HepG2 (cell line): ENCODE measurements at regions not wholly inside any gene's neighbourhood (a gene's known extent, or its start where the extent isn't known, plus 50 kb on each side); places are given as distances from the start of the nearest gene placed in this dataset.

Experiments
- ATAC-seq: fragments of 200-7000 bp; cut with Tn5 transposase; 3 replicates; pipeline ENCODE4 v1.9.1; 2020; ENCODE audit warnings: mild to moderate bottlenecking, moderate library complexity
- BruUV-seq: library from RNA; stranded (reverse); fragments of 400-500 nt; replicated peaks from 2 replicates; lab custom pipeline; 2021; lab: Mats Ljungman, UMichigan
- CTCF ChIA-PET: fragments of 300-600 bp; formaldehyde crosslinking; extraction: SDS; loops from one replicate; lab custom pipeline; 2021; ENCODE audit warnings: low total read pairs, inconsistent platforms, low intra/inter-chr PET ratio; lab: Yijun Ruan, JAX
- POLR2A ChIA-PET: fragments of 350-600 bp; sonication (Branson Sonifier 250); formaldehyde crosslinking; loops from one replicate; lab custom pipeline; 2020; ENCODE audit warnings: antibody characterized with exemption, inconsistent platforms; lab: Yijun Ruan, JAX
- DNase-seq: peaks from one replicate; pipeline ENCODE4 v3.0.0-alpha.2; 2015; ENCODE audit warnings: low spot score
- FAIRE-seq: peaks from 3 replicates; lab custom pipeline; 2011; peaks lifted over from hg19 to GRCh38; lab: Jason Lieb, UNC
- H2AFZ ChIP-seq: one replicate; pipeline ENCODE4 v1.6.1; 2011; ENCODE audit warnings: low read length, inconsistent platforms
- H3K27ac ChIP-seq: fragments of 300-600 bp; 3 replicates; pipeline ENCODE4 v1.8.0; 2011; ENCODE audit warnings: mixed run types, mild to moderate bottlenecking, mixed read lengths, low read length, inconsistent platforms; ENCODE audit not compliant: insufficient read depth; ENCODE audit errors: extremely low read length
- H3K27me3 ChIP-seq, 2 experiments: fragments of 200-600 bp in 1 of 2; 2 replicates in 1 of 2; 3 replicates in 1 of 2; pipeline versions ENCODE4 v1.6.0 to v1.8.0; 2011; ENCODE audit warnings: low read length in 2 of 2, mild to moderate bottlenecking in 2 of 2, moderate library complexity in 2 of 2, inconsistent platforms in 1 of 2; ENCODE audit not compliant: insufficient read depth in 2 of 2, control insufficient read depth in 1 of 2
- H3K36me3 ChIP-seq, 2 experiments: fragments of 200-600 bp in 1 of 2; replicated peaks in 1 of 2; 2 replicates in 1 of 2; 3 replicates in 1 of 2; pipeline versions ENCODE4 v1.5.1 to v1.8.0; 2011; ENCODE audit warnings: low read length in 2 of 2, inconsistent platforms in 1 of 2; ENCODE audit not compliant: insufficient read depth in 2 of 2, control insufficient read depth in 1 of 2
- H3K4me1 ChIP-seq: 2 replicates; pipeline ENCODE4 v1.5.1; 2012; ENCODE audit warnings: low read length, inconsistent platforms; ENCODE audit not compliant: insufficient read depth
- H3K4me2 ChIP-seq: 2 replicates; pipeline ENCODE4 v1.6.0; 2011; ENCODE audit warnings: low read depth, low read length, inconsistent platforms
- H3K4me3 ChIP-seq, 3 experiments: fragments of 200-600 bp in 1 of 3; sonication (generic), shearing (Covaris generic) in 1 of 3; replicated peaks in 1 of 3; 2 replicates each; pipeline ENCODE4 v1.5.1; 2011 to 2016; ENCODE audit warnings: low read length in 3 of 3, inconsistent platforms in 2 of 3, low read depth in 2 of 3, mild to moderate bottlenecking in 2 of 3, control low read depth in 1 of 3, mixed read lengths in 1 of 3; ENCODE audit not compliant: insufficient read depth in 1 of 3
- H3K79me2 ChIP-seq: one replicate; pipeline ENCODE4 v1.6.1; 2011; ENCODE audit warnings: low read length, inconsistent platforms; ENCODE audit not compliant: insufficient read depth
- H3K9ac ChIP-seq: 2 replicates; pipeline ENCODE4 v1.6.0; 2011; ENCODE audit warnings: mild to moderate bottlenecking, low read depth, low read length, inconsistent platforms; ENCODE audit not compliant: insufficient read depth
- H3K9me3 ChIP-seq: 2 replicates; pipeline ENCODE4 v1.5.1; 2012; ENCODE audit warnings: mild to moderate bottlenecking, low read length
- H4K20me1 ChIP-seq: 2 replicates; pipeline ENCODE4 v1.6.0; 2011; ENCODE audit warnings: inconsistent platforms, mild to moderate bottlenecking, low read length, moderate library complexity; ENCODE audit not compliant: insufficient read depth
- PLRG1 ChIP-seq: fragments of 450-650 bp; conservative IDR thresholded peaks from 2 replicates; pipeline ENCODE4 v1.6.1; 2016
- RCOR2 ChIP-seq: IDR thresholded peaks from 2 replicates; pipeline ENCODE4 v1.6.1; 2016; ENCODE audit warnings: missing biosample characterization, missing genetic modification reagents
- SOX6 ChIP-seq, 2 experiments: fragments of 450-650 bp in 1 of 2; sonication (generic) in 1 of 2; formaldehyde crosslinking in 1 of 2; IDR thresholded peaks; 2 replicates each; pipeline versions ENCODE4 v1.4.0 to v1.6.1; 2017 to 2020; ENCODE audit warnings: antibody characterized with exemption in 1 of 2, mild to moderate bottlenecking in 1 of 2, missing genetic modification reagents in 1 of 2
- ZFP90 ChIP-seq: sonication (generic); formaldehyde crosslinking; IDR thresholded peaks from 2 replicates; pipeline ENCODE4 v1.8.0; 2022; ENCODE audit warnings: missing genetic modification reagents, mild to moderate bottlenecking, inconsistent platforms, borderline replicate concordance
- ZNF225 ChIP-seq: sonication (generic); formaldehyde crosslinking; IDR thresholded peaks from 2 replicates; pipeline ENCODE4 v1.4.0; 2020; ENCODE audit warnings: mild to moderate bottlenecking, missing genetic modification reagents
- ZNF264 ChIP-seq: sonication (generic); formaldehyde crosslinking; IDR thresholded peaks from 2 replicates; pipeline ENCODE4 v1.4.0; 2020; ENCODE audit warnings: missing genetic modification reagents
- ZNF557 ChIP-seq: sonication (generic); formaldehyde crosslinking; IDR thresholded peaks from 2 replicates; pipeline ENCODE4 v1.4.0; 2020; ENCODE audit warnings: missing genetic modification reagents
- ZNF652 ChIP-seq: IDR thresholded peaks from 2 replicates; pipeline ENCODE4 v1.6.1; 2016; ENCODE audit warnings: low read depth, borderline replicate concordance
- ZNF790 ChIP-seq: sonication (generic); formaldehyde crosslinking; IDR thresholded peaks from 2 replicates; pipeline ENCODE4 v1.8.0; 2022; ENCODE audit warnings: missing genetic modification reagents, mild to moderate bottlenecking, borderline replicate concordance
- WGBS: methylation state at CpG from one replicate; pipeline ENCODE4 v1.1.6; 2017; ENCODE audit warnings: low lambda C conversion rate; 5-methylcytosine and 5-hydroxymethylcytosine counted together
- in situ Hi-C: cut with HindIII; loops from 2 replicates; pipeline ENCODE4 v1.10.0; 2017; ENCODE audit warnings: low pct_unique_long_range_greater_than_20kb; ENCODE audit not compliant: extremely low pct_ligation_motif_present
- intact Hi-C: fragments of 100-400 bp; cut with micrococcal nuclease; formaldehyde crosslinking; loops from one replicate; pipeline ENCODE4 v1.10.0; 2022; ENCODE audit not compliant: unreplicated experiment
- TF ChIP-seq, protein P1 (sequence below): sonication (generic); formaldehyde crosslinking; IDR thresholded peaks from 2 replicates; pipeline ENCODE4 v1.4.0; 2020; ENCODE audit warnings: missing genetic modification reagents, mild to moderate bottlenecking, borderline replicate concordance

DNA sequence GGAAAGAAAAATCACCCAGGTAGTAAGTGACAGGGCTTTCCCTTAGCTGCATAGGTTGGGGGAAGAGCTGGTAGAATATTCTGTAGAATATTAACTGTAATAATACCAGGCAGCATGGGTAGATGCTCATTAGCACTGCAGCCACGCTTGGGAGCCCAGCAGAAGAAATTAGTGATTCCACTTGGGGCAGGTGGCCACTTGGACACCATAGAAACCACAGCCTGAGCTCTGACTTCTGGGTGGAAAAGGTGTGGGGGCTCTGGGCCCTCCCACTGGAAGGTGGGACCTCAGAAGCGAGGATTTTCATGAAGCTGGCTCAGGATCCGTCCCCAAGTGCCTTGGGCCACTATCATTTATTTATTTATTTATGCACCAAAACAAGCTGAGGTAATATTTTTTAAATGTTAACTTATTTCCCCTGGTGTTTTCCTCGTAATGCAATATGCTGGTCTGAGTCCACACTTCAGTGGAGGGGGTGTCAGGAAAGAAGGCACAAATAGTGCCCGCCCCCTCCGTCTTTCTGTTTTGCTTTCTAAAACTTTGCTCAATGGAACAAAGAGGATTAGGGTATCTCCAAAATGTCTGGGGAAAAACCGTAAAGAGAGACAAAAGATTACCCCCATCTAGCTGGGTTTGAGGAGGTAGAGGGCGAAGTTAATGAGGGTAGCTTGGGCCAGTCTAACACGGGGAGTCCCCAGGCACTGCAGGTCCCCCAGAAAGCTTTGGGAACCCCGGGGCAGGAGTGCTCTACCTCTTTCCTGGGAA, 75.2 kb upstream of the GADD45A start:
- in situ Hi-C loops (no loop called here), intact Hi-C loops (no loop called here)
- Histone ChIP-seq H3K9me3 (no peaks in the 10 kb centered on the region), H2AFZ (no peak overlapping the region), H3K4me2 (no peak overlapping the region), H3K36me3 (no peaks in the 10 kb centered on the region), H3K4me3 (no peak overlapping the region), H3K9ac (no peak overlapping the region), H3K27me3 (peaks cover 1 to 8% of the 10 kb centered on the region in 2 experiments; a peak in 2 of 5 replicates), H3K27ac (no peak overlapping the region), H4K20me1 (no peaks in the 10 kb centered on the region), H3K4me1 (no peaks in the 10 kb centered on the region; the same call in 1 of the 2 replicates), H3K79me2 (no peaks in the 10 kb centered on the region)
- ChIA-PET POLR2A (no interaction called here), CTCF (no interaction called here)
- ATAC-seq (no peak), DNase-seq (no peak), FAIRE-seq (no peak)
- 34% methylated on average over 10 of the region's 10 CpGs for WGBS
- no TSS peak for BruUV-seq
- TF ChIP-seq, protein P1, sequence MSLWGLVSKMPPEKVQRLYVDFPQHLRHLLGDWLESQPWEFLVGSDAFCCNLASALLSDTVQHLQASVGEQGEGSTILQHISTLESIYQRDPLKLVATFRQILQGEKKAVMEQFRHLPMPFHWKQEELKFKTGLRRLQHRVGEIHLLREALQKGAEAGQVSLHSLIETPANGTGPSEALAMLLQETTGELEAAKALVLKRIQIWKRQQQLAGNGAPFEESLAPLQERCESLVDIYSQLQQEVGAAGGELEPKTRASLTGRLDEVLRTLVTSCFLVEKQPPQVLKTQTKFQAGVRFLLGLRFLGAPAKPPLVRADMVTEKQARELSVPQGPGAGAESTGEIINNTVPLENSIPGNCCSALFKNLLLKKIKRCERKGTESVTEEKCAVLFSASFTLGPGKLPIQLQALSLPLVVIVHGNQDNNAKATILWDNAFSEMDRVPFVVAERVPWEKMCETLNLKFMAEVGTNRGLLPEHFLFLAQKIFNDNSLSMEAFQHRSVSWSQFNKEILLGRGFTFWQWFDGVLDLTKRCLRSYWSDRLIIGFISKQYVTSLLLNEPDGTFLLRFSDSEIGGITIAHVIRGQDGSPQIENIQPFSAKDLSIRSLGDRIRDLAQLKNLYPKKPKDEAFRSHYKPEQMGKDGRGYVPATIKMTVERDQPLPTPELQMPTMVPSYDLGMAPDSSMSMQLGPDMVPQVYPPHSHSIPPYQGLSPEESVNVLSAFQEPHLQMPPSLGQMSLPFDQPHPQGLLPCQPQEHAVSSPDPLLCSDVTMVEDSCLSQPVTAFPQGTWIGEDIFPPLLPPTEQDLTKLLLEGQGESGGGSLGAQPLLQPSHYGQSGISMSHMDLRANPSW (CRISPR knock-in tag): no peak
- no peak for TF ChIP-seq ZNF225
- TF ChIP-seq ZNF264 (CRISPR knock-in tag): no peak
- no peak for TF ChIP-seq PLRG1
- TF ChIP-seq ZFP90 (CRISPR knock-in tag): no peak
- no peak for TF ChIP-seq ZNF557 (CRISPR knock-in tag)
- no peak for TF ChIP-seq RCOR2 (CRISPR knock-in tag)
- TF ChIP-seq ZNF652 (CRISPR knock-in tag): no peak
- no peak for TF ChIP-seq ZNF790 (CRISPR knock-in tag)
- no peak for TF ChIP-seq SOX6 (IDR thresholded peaks at IDR 0.05)
- TF ChIP-seq SOX6 (CRISPR knock-in tag; IDR thresholded peaks at IDR 0.05): no peak
